ENCODE measurements at regions not wholly inside any gene's neighbourhood (a gene's known extent, or its start where the extent isn't known, plus 50 kb on each side); places are given as distances from the start of the nearest gene placed in this dataset.

DNA sequence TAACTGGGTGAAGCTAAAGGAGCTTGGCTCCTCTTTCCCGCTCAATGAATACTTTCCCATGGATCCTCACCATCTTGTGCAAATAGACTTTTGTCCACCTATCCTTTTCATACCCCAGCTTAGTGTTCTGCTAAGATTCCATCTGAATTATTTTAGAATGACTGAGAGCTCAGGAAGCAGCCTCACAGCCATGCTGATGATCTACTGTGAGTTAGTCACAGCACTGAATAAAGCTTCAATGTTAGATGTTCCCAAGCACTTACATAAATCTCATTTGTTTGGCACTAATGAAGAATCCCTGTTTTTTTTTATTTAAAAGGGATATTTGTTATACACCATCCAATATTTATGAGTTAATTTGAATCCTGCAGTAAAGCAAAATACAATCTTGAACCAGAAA, 317.6 kb upstream of the TRPC7 start:
- DNase-seq = no peak

DNA sequence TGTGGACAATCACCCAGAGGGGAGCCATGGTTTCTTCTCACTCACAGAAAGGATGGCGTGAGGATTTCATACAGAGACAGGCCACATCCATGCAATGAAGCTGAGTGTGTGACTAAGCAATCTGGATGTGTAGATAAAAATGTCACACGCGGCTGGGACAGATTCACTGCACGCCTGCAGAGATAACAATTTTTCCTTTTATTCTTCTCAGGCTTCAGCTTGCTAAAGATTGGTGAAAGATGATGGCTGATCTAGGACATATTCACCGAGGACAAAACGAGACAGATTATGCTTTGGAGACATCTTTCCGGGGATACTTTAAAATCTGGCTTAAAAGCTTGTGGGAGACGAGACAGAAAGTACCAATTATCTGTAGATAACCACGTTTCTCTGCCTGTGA, 313.9 kb upstream of the TRPC7 start:
- no peak for DNase-seq

DNA sequence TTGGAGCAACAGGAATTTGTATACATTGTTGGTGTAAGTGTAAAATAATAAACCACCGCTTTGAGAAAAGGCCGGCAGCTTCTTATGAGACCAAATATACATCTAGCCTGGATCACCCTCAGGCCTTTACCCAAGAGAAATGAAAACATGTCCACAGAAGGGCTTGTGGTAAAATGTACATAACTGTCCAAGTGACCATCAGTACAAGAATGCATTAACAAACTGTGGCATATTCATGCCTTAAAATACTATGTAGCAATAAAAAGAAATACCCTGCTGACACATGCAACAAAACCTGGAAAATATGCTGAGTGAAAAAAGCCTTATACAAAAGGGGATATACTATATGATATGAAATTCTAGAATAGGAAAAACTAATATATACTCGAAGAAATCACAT, 311.9 kb upstream of the TRPC7 start:
- DNase-seq = no peak

DNA sequence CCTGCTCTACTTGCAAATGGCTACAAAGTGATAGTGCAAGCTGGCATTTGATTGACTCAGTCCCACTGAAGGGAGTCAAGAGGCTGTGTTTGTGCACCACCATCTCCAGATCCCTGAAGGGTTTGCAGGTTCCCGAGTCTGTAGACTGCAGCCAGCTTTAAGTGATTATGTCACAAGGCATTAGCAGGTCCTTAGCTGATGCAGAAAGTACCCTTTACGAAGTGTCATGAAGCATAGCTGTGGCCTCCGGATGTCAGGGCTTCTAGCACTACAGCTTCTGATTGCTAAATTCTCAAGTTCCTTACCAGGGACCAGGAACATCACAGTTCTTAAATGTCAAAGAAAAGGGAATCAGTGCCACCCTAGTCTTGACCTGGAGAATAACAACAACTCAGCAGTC, 311.3 kb upstream of the TRPC7 start:
- no peak for DNase-seq

DNA sequence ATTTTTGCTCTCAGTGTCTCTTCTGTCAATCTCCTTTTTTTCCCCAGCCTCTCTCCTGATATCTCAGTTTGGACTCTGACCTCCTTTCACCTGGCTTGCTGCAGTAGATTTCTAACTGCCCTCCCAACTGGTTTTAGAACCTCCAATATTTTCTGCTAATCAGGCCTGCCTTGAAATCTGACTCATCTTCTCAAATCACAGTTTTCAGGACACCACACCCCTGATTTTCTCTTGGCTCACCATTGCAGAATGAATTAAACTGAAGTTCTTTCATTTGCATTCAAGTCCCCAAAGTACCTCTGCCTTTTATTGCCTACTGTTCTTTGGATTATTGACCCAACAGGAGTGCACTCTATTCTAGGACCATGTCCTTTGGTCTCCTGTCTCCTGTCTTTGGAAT, 310.4 kb upstream of the TRPC7 start:
- DNase-seq = no peak

DNA sequence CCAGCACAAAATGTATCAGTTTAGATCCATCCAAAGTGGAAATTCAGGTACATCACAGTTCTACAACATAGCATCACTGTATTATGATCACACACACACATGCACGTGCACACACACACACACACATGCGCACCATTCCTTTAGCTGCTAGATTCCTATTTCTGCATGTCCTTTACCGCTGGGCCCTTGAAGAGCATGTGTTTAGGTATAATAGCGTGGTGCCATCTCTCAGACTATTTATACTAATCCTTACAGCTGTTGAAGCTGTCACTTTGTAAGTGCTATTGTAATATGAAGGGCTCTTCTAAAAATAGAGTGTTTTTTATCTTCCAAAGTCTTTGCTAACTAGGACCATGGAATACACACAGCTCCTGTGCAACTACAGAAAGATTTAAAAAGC, 308.8 kb upstream of the TRPC7 start:
- DNase-seq = no peak

DNA sequence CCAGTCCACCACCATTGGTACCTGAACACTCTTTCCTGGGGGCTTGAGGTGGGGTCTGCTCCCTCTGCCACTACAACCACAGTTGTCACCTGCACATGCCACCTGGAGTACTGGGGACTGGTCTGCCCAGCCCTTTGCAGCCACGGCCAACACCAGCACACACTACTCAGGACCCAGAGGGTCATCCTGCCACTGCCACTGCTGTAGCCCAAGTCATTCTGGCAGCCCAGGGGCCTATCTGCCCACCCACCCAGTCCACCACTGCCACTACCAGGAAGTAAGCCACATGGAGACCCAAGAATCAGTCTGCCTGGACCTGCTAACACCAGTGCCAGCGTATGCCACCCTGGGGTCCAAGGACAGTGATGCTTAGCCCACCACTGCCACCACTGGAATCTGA, 302.4 kb upstream of the TRPC7 start:
- no peak for DNase-seq

DNA sequence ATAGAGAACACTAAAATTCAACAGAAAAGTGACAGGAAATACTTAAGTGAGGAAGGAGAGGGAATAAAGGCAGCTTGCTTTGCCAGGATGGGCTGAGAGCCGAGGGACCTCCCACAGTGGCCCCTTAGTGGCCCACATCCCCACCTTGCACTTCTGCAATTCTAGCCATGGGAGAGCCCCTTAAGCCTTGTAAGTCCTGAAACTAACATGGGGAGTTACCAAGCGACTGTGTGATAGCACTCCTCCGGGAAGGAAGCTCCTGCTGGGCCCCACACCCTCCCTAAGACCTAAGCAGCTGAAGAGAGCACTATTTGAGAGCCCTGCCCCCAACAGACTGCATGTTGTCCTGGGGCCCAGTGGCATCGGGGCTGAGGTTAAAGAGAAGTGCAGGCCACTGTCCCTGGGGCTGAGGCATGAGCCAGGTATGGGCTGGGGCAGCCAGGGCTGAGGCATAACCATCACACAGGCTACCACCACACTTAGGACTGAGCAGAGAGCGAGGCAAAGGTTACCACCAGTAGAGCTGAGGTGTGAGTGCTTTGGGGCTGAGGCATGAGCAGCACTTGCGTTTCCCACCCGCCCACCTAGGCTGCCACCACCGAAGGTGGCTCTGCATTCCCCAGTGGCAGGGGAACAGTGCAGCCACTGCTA, 301.8 kb upstream of the TRPC7 start:
- no peak for DNase-seq

DNA sequence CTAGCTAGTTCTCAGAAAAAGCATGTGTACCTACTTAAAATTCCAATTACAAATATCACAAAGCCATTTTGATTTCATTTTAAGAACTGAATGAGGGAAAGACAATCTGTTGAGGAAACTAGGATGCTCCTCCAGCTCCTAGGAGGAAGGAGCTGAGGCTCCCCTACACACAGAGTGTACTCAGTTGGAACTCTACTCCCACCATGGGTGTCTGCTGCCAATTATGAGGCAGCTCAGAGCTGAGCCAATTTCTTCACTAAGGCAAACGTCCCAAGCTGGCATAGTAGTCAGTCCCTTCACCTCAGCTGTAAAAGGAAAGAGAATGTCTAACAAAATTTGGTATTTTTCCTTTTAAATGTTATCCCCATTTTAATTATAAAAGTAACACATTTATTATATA, 300.0 kb upstream of the TRPC7 start:
- DNase-seq = no peak

DNA sequence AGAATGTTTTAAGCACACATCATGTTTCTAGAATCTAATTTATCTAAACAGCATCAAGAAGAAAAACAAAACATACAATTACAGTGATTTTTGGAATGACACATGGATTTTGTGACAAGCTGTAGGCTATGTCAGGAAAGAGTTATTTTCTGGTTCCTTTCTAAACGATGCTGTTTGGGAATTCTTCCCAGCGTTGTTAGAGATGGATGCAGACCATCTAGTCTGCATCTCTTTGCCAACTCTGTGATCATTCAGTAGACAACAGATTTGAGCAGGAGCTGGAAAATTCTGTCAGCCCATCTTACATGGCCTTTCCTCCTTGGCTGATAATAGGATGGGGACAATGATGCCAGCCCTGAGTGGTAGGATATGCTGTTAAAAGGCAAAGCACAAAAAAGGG, 295.7 kb upstream of the TRPC7 start:
- DNase-seq = no peak

DNA sequence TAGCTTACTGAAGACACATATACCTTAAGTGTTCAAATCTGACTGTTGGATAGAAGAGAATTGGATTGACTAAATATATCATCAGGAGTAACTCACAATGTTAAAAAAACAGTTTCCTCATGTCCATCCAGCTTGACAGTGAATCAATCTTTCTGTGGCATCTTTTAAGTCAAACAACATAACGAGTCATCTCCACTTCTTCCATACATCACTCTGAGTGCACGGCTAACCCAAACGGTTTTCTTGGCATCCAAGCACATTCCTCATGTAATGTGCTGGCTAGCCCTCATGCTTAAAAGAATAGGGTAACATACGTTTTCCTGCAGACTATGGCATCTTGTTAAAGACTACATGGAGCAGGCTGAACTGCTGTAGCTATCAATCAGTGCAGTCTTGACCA, 291.5 kb upstream of the TRPC7 start:
- no peak for DNase-seq

DNA sequence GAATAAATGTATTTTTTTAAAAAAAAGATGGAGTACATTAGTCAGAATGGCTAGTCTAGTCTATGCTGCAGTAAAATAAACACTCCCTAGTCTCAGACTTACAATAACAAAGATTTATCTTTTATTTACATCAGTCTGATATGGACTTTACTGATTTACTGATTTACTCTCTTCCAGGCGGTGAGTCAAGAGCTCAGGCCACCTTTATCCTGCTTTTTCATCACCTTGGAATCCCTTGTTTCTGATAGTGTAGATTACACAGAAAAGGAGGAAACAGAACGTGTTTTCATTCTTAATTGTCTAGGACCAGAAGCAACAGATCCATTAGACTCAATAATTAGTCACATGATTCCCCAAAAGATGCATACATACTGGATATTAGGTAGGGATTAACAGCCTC, 290.1 kb upstream of the TRPC7 start:
- DNase-seq = no peak

DNA sequence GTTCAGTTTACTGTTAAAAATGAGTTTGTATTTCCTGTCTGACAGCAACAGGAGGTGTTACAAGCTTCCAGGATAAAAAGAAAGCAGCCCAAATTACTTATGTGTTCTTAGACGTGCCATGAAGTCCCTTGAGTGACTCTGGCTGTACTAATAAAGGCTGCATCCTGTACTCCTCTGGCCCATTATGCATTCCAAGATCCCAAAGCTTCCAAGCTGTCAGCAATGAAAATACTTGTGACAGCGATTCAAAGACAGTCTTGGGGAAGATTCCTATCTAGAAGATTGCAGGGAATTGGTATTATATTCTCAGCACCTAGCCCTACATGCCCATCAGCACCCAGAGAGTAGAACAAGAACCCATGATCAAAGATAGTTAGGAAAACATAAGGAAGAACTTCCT, 281.6 kb upstream of the TRPC7 start:
- no peak for DNase-seq

DNA sequence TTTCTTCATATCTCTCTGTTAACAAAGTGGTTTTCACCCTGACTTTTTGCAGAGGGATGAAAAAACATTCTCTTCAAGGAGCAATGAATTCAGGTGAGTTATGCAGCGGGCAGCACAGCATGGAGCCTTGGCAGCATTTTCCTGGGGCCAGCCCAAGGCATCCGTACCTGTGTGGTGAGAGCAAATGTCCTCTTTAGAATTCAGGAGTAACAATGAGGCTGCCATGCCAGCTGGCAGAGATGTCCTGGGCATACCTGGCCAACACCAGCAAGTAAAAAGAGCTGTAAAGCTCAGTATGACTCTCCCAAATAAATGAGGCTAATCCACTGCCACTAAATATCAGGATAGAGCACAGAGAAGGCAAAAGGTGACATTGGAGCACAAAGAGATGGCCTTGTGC, 277.6 kb upstream of the TRPC7 start:
- DNase-seq = no peak

DNA sequence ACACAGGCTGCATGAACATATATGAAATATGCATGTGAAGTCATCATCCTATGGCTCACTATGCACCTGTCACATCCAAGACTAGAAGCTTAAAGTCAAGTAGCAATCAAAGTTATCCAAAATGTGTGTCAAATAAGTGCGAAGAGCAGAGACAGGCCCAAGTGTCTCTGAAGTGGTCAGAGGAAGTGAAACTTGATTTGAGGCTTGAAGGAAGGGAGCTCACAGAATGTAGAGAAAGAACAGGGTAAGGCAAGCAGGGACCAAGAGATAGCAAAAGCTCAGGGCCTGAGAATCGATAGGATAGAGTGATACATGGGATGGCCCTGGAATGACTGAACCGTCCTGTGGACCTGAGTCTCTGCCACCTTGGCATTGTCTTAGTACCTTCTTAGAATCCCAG, 274.3 kb upstream of the TRPC7 start:
- no peak for DNase-seq

DNA sequence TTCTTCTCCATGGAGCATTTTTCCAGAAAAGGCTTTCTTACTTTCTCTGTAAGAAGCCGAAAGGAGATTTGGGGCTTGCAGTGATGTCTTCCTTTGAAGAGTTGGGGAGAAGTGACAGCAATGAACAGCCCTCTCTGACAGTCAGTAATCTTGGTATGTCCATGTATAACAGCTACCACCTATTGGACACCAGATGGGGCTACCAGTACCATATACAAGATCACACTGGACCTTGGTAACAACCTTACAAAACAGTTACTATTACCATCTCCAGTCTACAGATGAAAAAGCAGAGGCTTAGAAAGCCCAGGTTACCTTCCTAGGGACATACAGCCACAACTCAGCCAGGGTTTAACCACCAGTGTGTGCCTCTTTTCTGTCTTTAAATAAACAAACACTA, 272.7 kb upstream of the TRPC7 start:
- DNase-seq = no peak

DNA sequence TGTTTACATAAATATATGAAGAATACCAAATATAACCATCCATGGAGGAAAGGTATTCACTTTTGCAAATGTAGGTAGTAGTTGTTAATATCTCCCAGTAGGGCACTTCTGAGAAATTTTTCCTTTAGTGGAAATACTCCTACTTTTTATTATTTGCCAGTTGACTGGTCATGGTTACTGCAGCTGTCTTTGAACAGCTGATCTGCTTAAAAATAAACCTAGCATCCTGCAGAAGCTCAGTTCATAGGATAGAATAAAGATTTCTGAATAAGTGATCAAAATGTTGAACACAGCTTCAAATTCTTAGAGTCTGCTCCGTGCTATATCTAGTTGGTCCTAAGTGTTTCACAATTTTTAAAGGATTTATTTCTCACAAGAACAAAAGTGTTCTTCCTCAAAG, 270.7 kb upstream of the TRPC7 start:
- DNase-seq = no peak

DNA sequence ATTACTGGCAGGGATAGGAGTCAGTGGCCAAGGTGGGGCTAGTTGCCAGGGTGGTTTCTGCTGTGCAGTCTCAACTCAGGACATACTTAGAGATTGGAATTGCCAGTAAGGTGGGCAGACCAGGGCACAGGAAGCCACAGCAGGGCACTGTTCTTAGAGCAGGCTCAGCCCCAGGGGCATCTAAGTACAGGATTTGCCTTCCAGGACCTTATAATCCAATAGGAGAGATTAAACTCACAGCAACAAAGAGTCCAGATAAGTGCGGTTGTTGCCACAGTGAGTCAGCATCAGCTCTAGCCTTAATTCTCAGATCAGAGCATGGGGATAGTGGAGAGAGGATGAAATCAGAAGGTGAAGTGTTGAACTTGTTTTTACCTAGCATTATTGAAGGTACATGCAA, 265.8 kb upstream of the TRPC7 start:
- DNase-seq = no peak

DNA sequence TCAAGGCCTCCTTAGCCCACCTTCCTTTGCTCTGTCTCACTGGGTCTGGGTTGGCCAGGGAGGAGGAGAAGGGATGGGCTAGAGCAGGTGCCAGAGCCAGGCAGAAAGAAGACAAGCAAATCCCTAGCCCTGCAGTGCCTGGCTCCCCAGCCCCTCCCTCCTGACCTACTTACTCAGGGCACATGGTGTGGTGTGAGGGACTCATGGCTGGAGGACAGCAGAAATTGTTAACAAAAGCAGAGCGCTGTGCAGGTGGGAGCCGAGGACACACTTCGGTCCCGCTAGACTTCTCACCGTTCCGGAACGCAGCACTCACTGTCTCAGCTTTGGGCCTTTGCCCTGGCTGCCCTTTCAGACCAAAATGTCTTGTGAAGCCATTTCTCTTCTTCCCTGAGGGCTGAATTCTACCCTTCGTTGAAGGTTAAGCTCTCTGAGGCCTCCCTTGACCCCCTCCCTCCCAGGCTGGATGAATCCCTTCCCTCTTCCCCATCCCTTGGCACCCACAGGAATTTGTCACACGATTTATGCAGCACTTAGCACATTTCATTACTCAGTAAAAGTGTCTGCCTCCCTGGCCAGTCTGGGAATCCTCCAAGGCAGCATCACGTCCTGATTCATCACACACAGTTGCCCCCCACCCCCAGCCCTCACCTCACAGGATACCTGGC, 263.9 kb upstream of the TRPC7 start:
- DNase-seq = no peak

DNA sequence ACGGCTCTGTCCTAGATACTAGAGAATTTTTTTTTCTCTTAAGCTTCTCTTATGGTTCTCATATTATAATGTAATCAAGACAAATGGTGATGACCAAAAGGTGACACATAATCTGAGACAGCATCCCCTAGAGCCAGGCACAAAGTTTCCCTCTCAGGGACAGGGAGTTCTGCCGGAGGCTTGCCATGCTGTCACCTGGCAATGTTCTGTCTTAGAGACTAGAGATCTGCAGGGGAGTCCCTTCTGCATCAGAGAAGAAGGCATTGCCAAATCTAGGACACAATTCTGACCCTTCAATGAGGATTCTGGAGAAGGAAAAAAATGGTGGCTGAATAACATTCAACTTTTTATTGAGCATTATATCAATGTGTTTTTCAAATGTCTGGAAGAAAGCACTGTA, 261.2 kb upstream of the TRPC7 start:
- DNase-seq = no peak

DNA sequence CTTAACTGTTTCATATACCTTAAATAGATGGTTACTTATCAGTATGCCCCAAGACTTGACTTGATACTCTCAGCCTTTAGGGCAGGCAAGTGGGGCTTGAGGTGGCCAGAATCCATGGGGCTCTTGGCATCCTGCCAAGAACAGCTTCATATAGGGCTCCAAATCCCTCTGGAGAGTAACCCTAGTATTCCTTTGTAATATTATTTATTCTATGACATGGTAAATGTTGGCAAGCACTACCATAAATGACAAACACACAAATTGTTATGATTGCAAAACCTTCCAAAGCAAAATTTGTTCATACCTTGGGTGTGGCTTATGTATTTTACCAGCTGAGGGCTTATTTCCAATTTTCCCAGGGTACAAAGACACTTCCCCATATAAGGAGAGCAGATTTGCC, 257.4 kb upstream of the TRPC7 start:
- DNase-seq = no peak

DNA sequence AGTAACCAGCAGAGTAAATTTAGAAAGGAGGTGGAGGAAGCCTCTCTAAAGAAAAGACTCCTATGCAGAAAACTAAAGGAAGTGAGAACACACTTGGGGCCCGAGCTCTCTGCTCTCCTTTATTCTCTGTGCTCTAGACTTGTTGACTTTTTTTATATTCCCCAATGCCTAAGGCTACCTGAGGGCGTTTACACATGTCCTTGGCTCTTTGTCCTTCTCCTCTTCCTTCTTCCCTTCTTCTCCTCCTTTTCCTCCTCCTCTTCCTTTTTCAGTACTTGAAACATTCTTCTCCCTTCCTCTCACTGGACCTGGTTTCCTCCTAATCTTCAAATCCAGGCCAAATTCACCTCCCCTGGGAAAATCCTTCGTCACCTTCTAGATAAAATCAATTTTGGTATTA, 256.4 kb upstream of the TRPC7 start:
- no peak for DNase-seq

DNA sequence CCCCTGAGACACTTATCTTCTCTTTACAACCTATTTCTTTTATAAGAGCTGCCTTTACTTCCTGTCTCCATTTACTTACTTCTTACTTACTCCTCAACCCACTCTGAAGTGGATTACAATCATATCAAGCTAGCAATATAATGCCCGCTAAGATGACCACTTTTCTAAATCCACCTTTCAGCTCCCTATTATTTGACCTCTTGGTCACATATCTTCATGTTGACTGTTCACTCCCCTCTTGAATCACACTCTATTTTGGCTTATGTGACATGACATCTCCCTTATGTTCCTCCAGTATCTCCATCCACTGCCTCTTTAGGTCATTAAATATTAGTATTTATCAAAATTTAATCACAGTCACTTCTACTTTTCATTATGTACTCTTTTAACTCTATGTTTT, 255.3 kb upstream of the TRPC7 start:
- no peak for DNase-seq

DNA sequence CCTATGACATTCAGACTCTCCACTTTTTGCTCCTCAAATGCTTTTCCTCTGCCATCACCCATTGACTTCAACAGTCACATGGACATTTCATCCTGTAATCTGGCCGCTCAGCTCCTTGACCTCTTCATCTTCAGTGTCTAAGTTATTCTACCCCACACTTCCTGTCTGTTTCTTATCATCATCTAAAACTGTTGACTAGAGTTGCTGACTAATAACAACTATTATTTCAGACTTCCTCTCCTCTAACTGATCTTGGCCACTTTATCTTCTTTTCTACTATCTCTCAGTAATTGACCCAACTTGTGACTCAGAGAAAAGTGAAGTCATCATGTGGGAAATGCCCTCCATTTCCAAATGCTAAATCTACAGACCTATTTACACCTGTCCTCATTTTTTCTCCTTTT, 254.7 kb upstream of the TRPC7 start:
- DNase-seq = no peak

DNA sequence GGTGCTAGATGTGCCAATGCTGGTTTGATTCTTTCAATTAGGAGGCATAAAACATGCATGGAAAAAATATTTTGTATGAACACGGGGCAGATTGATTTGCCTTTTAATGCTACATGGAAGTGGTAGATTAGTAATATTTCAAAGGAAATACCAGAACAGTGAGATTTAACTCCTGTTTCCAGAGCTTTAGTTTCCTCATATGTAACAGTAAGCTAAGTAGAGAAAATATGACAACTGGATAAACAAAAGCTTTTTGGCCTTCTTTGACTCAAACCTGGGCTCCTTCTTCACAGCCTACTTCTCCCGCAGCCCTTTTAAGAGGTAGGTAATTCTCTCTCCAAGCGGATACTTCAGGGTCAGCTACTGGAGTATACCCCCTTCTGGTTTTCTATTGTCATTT, 254.2 kb upstream of the TRPC7 start:
- no peak for DNase-seq
